A673 (cell line): ENCODE measurements at regions not wholly inside any gene's neighbourhood (a gene's known extent, or its start where the extent isn't known, plus 50 kb on each side); places are given as distances from the start of the nearest gene placed in this dataset.
"Not testable (repeated sequence)": the region's sequence is repeated elsewhere in the genome, so short reads cannot be mapped to it uniquely, and the experiment has no call there.

ENCODE experiments used
- BruUV-seq: library from RNA; stranded (reverse); fragments of 400-500 nt; replicated peaks from 2 replicates; lab custom pipeline; 2021; lab: Mats Ljungman, UMichigan
- CTCF ChIA-PET: fragments of 300-600 bp; sonication (Branson Sonifier 250); formaldehyde crosslinking; loops from one replicate; lab custom pipeline; 2022; ENCODE audit warnings: antibody characterized with exemption; lab: Charles Lee
- POLR2A ChIA-PET: fragments of 300-600 bp; sonication (Branson Sonifier 250); formaldehyde crosslinking; loops from one replicate; lab custom pipeline; 2022; ENCODE audit warnings: antibody characterized with exemption; ENCODE audit not compliant: low non-redundant PET; lab: Charles Lee
- DNase-seq: peaks from one replicate; pipeline ENCODE4 v3.0.0-alpha.2; 2015; ENCODE audit warnings: low spot score
- H3K27ac ChIP-seq: fragments of 200-600 bp; sonication (generic); 2 replicates; pipeline ENCODE4 v1.5.1; 2016; ENCODE audit warnings: mixed run types, low read depth, mild to moderate bottlenecking, mixed read lengths, antibody characterized with exemption, low read length; ENCODE audit not compliant: poor library complexity, severe bottlenecking
- H3K27me3 ChIP-seq: fragments of 200-600 bp; sonication (generic); replicated peaks from 2 replicates; pipeline ENCODE4 v1.6.1; 2017; ENCODE audit warnings: mixed run types, low read depth, mild to moderate bottlenecking, mixed read lengths, antibody characterized with exemption, low read length; ENCODE audit not compliant: insufficient read depth, poor library complexity
- H3K36me3 ChIP-seq: fragments of 200-600 bp; sonication (generic); 2 replicates; pipeline ENCODE4 v1.6.1; 2016; ENCODE audit warnings: mixed run types, mild to moderate bottlenecking, mixed read lengths, antibody characterized with exemption, low read length; ENCODE audit not compliant: insufficient read depth, poor library complexity, severe bottlenecking
- H3K4me1 ChIP-seq: fragments of 200-600 bp; sonication (generic); 2 replicates; pipeline ENCODE4 v1.6.1; 2017; ENCODE audit warnings: mixed run types, mild to moderate bottlenecking, mixed read lengths, antibody characterized with exemption, low read length; ENCODE audit not compliant: insufficient read depth, poor library complexity, severe bottlenecking
- H3K4me3 ChIP-seq: fragments of 200-600 bp; sonication (generic); 2 replicates; pipeline ENCODE4 v1.5.1; 2016; ENCODE audit warnings: low read depth, mixed run types, mild to moderate bottlenecking, mixed read lengths, low read length; ENCODE audit not compliant: poor library complexity, severe bottlenecking
- H3K9me3 ChIP-seq: fragments of 200-600 bp; sonication (generic); 2 replicates; pipeline ENCODE4 v1.6.1; 2016; ENCODE audit warnings: mixed run types, low read depth, mild to moderate bottlenecking, mixed read lengths, antibody characterized with exemption, low read length; ENCODE audit not compliant: poor library complexity, severe bottlenecking
- CTCF ChIP-seq: fragments of 300-800, 200-600 bp; sonication (generic); conservative IDR thresholded peaks from 2 replicates; pipeline ENCODE4 v1.5.1; 2017; ENCODE audit warnings: low read depth, mild to moderate bottlenecking, antibody characterized with exemption, low read length, moderate library complexity, mixed read lengths
- EZH2 ChIP-seq: fragments of 200-600 bp; sonication (generic); IDR thresholded peaks from 2 replicates; pipeline ENCODE4 v1.6.1; 2017; ENCODE audit warnings: borderline replicate concordance, low read depth, mild to moderate bottlenecking, mixed read lengths, antibody characterized with exemption, low read length; ENCODE audit not compliant: poor library complexity, severe bottlenecking
- intact Hi-C: fragments of 100-400 bp; cut with micrococcal nuclease; formaldehyde crosslinking; loops from one replicate; pipeline ENCODE4 v1.10.0; 2022; ENCODE audit not compliant: unreplicated experiment

DNA sequence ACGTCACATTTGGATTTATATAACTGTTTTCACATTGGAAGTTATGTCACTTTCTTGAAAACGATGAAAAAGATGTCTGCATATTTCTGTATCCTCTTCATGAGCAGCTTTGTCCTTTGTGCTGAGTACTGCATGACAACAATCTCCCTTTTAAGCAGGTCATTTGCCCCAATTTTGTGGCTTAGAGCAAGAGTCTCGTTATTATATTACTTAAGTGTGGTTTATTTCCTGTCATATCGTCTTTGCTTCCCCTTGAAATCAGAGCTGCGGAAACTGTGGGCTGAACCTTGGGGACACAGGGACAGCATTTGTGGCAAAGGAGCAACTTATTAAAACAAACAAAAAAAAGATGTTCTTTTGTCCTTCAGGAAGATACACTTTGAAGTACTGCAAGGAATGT, 254.0 kb upstream of the DSEL start:
- ChIA-PET CTCF (no interaction called here), POLR2A (no interaction called here)
- peak; percentile 77 for DNase-seq
- TF ChIP-seq CTCF = no peak
- TF ChIP-seq EZH2 = no peak
- BruUV-seq = no TSS peak
- H3K4me3 ChIP-seq = no peak overlapping the region
- H3K27ac ChIP-seq = peak overlapping the region; percentile 12
- H3K9me3 ChIP-seq = no peaks in the 10 kb centered on the region
- no peaks in the 10 kb centered on the region for H3K36me3 ChIP-seq
- intact Hi-C loops = no loop called here
- H3K27me3 ChIP-seq = no peaks in the 10 kb centered on the region
- H3K4me1 ChIP-seq = peaks cover 24% of the 10 kb centered on the region

DNA sequence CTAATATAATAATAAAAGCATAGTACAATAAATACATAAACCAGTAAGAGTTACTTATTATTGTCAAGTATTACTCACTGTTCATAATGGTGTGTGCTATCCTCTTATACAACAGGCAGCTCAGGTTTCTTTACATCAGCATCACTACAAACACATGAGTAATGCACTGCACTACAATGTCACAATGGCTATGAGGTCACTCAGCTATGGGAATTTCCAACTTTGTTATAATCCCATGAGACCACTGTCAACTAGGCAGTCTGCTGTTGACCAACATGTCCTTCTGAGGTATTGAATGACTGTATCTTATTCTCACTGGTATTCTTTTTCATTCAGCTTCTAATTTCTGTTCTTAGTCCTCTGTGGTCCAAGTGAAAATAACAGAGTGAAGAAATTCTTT, 250.4 kb upstream of the DSEL start:
- intact Hi-C loops = no loop called here

DNA sequence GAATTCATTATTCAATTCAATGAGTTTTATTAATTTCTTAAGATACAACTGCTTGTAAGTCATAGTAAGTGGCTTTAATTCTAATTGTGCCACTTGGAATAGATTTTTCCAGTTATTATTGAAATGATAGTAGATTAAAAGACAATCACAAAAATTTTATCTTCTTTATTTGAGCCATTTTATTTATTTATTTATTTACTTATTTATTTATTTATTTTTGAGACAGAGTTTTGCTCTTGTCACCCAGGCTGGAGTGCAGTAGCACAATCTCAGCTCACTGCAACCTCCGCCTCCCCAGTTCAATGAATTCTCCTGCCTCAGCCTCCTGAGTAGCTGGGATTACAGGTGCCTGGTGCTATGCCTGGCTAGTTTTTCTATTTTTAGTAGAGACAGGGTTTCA, 235.7 kb upstream of the DSEL start:
- H3K36me3 ChIP-seq, H3K4me1 ChIP-seq, H3K4me3 ChIP-seq, DNase-seq, CTCF ChIA-PET, H3K27ac ChIP-seq, intact Hi-C loops, POLR2A ChIA-PET, H3K9me3 ChIP-seq, BruUV-seq, H3K27me3 ChIP-seq: not testable (repeated sequence)

More for the DNA sequence above, 250.4 kb upstream of the DSEL start:
- ChIA-PET CTCF (no interaction called here), POLR2A (no interaction called here)
- Histone ChIP-seq H3K9me3 (no peaks in the 10 kb centered on the region), H3K27ac (no peak overlapping the region), H3K36me3 (no peaks in the 10 kb centered on the region), H3K27me3 (no peaks in the 10 kb centered on the region), H3K4me1 (peaks cover 24% of the 10 kb centered on the region), H3K4me3 (no peak overlapping the region)
- DNase-seq = peak; percentile 37
- no TSS peak for BruUV-seq
- TF ChIP-seq EZH2 (no peak), CTCF (no peak)

GRCh38 chr18:67742954-67743353, 226.4 kb upstream of the DSEL start:
- POLR2A ChIA-PET = no interaction called here
- TF ChIP-seq EZH2 (no peak), CTCF (no peak)
- BruUV-seq = no TSS peak

More at GRCh38 chr18:67742954-67743353, 226.4 kb upstream of the DSEL start:
- Histone ChIP-seq H3K4me1 (no peaks in the 10 kb centered on the region), H3K9me3 (peaks cover 15% of the 10 kb centered on the region), H3K27ac (no peak overlapping the region), H3K27me3 (no peaks in the 10 kb centered on the region), H3K36me3 (no peaks in the 10 kb centered on the region), H3K4me3 (no peak overlapping the region)
- CTCF ChIA-PET = no interaction called here
- intact Hi-C loops = no loop called here
- DNase-seq = no peak
